CD4-positive, alpha-beta T cell treated with Interleukin-21 for 1 hour (primary cell): ENCODE measurements at regions not wholly inside any gene's neighbourhood (a gene's known extent, or its start where the extent isn't known, plus 50 kb on each side); places are given as distances from the start of the nearest gene placed in this dataset.

Experiments used
- DNase-seq: peaks from one replicate; pipeline ENCODE4 v3.0.0-alpha.2; 2020

GRCh38 chr6:15871276-15871675, 208.4 kb upstream of the DTNBP1 start:
- DNase-seq = no peak

- DNase-seq = no peak
Measured at GRCh38 chr6:15870333-15871043, 207.7 kb upstream of the DTNBP1 start.

GRCh38 chr6:15864708-15865062, 201.9 kb upstream of the DTNBP1 start:
- DNase-seq = no peak

- no peak for DNase-seq
Measured at GRCh38 chr6:15864038-15864707, 201.3 kb upstream of the DTNBP1 start.

GRCh38 chr6:15862810-15863209, 200.0 kb upstream of the DTNBP1 start:
- DNase-seq = no peak

GRCh38 chr6:15861486-15861885, 198.7 kb upstream of the DTNBP1 start:
- no peak for DNase-seq

- no peak for DNase-seq
Measured at GRCh38 chr6:15854826-15855710, 192.2 kb upstream of the DTNBP1 start.

- no peak for DNase-seq
Measured at GRCh38 chr6:15854378-15854777, 191.6 kb upstream of the DTNBP1 start.

GRCh38 chr6:15853259-15853658, 190.4 kb upstream of the DTNBP1 start:
- DNase-seq = no peak

- DNase-seq = no peak
Measured at GRCh38 chr6:15852289-15852688, 189.5 kb upstream of the DTNBP1 start.

- DNase-seq = no peak
Measured at GRCh38 chr6:15849395-15849794, 186.6 kb upstream of the DTNBP1 start.

- DNase-seq = no peak
Measured at GRCh38 chr6:15845492-15845891, 182.7 kb upstream of the DTNBP1 start.

- no peak for DNase-seq
Measured at GRCh38 chr6:15843764-15844163, 180.9 kb upstream of the DTNBP1 start.

GRCh38 chr6:15843226-15843625, 180.4 kb upstream of the DTNBP1 start:
- DNase-seq = no peak

GRCh38 chr6:15842727-15843117, 179.9 kb upstream of the DTNBP1 start:
- DNase-seq = no peak

- DNase-seq = no peak
Measured at GRCh38 chr6:15841937-15842726, 179.3 kb upstream of the DTNBP1 start.

GRCh38 chr6:15839969-15840541, 177.2 kb upstream of the DTNBP1 start:
- DNase-seq = no peak

- DNase-seq = no peak
Measured at GRCh38 chr6:15837205-15837604, 174.4 kb upstream of the DTNBP1 start.

GRCh38 chr6:15832841-15833240, 170.0 kb upstream of the DTNBP1 start:
- no peak for DNase-seq

- DNase-seq = no peak
Measured at GRCh38 chr6:15829156-15829555, 166.3 kb upstream of the DTNBP1 start.

GRCh38 chr6:15827496-15828255, 164.8 kb upstream of the DTNBP1 start:
- DNase-seq = no peak

- no peak for DNase-seq
Measured at GRCh38 chr6:15826814-15827318, 164.0 kb upstream of the DTNBP1 start.
